ENCODE measurements at regions not wholly inside any gene's neighbourhood (a gene's known extent, or its start where the extent isn't known, plus 50 kb on each side); places are given as distances from the start of the nearest gene placed in this dataset.

GRCh38 chr22:34903416-34903815, 162.5 kb upstream of the ISX start:
- H3K9me3 ChIP-seq (ENCODE audit: severe bottlenecking), result no peaks in the 10 kb centered on the region
- TF ChIP-seq CTCF (IDR thresholded peaks at IDR 0.05; ENCODE audit: poor library complexity, severe bottlenecking), result no peak
- H3K4me1 ChIP-seq (ENCODE audit: insufficient read depth, poor library complexity, severe bottlenecking), result no peaks in the 10 kb centered on the region
- no peaks in the 10 kb centered on the region for H3K27me3 ChIP-seq (ENCODE audit: insufficient read depth, poor library complexity, severe bottlenecking)
- no peak overlapping the region for H3K4me3 ChIP-seq (ENCODE audit: severe bottlenecking)
- ATAC-seq (ENCODE audit: low read depth), result no peak
- no peak overlapping the region for H3K27ac ChIP-seq (ENCODE audit: poor library complexity, severe bottlenecking)
- H3K36me3 ChIP-seq (ENCODE audit: low read depth), result no peaks in the 10 kb centered on the region
- DNase-seq (ENCODE audit: low spot score), result no peak

DNA sequence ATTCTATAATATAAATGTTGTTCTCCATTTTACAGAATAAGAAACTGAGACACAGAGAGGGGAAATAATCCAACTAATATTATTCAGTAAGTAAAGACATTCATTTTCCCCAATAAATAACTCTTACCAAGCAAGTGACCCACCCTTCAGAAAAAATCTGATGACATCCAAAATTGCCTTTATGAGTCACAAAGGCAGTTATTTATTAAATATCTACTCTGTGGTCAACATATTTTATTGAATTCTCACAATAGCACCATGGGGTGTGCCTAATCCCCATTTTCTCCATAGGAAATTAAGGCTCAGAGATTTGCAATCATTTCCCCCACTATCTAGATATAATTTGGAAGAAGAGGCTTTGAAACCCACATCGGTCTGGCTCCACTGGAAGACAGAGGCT, 161.5 kb upstream of the ISX start:
- no peak for TF ChIP-seq CTCF (IDR thresholded peaks at IDR 0.05; ENCODE audit: poor library complexity, severe bottlenecking)
- ATAC-seq (ENCODE audit: low read depth) (no peak), DNase-seq (ENCODE audit: low spot score) (no peak)
- Histone ChIP-seq H3K36me3 (ENCODE audit: low read depth) (no peaks in the 10 kb centered on the region), H3K27me3 (ENCODE audit: insufficient read depth, poor library complexity, severe bottlenecking) (no peaks in the 10 kb centered on the region), H3K4me1 (ENCODE audit: insufficient read depth, poor library complexity, severe bottlenecking) (no peaks in the 10 kb centered on the region), H3K9me3 (ENCODE audit: severe bottlenecking) (no peaks in the 10 kb centered on the region), H3K27ac (ENCODE audit: poor library complexity, severe bottlenecking) (no peak overlapping the region), H3K4me3 (ENCODE audit: severe bottlenecking) (no peak overlapping the region)

- ATAC-seq (ENCODE audit: low read depth), result no peak
- Histone ChIP-seq H3K4me3 (ENCODE audit: severe bottlenecking) (no peak overlapping the region), H3K27me3 (ENCODE audit: insufficient read depth, poor library complexity, severe bottlenecking) (no peaks in the 10 kb centered on the region), H3K9me3 (ENCODE audit: severe bottlenecking) (no peaks in the 10 kb centered on the region), H3K4me1 (ENCODE audit: insufficient read depth, poor library complexity, severe bottlenecking) (no peaks in the 10 kb centered on the region), H3K27ac (ENCODE audit: poor library complexity, severe bottlenecking) (no peak overlapping the region), H3K36me3 (ENCODE audit: low read depth) (no peaks in the 10 kb centered on the region)
- no peak for TF ChIP-seq CTCF (IDR thresholded peaks at IDR 0.05; ENCODE audit: poor library complexity, severe bottlenecking)
- no peak for DNase-seq (ENCODE audit: low spot score)
Measured at GRCh38 chr22:34913826-34914225, 152.1 kb upstream of the ISX start.

- H3K4me1 ChIP-seq (ENCODE audit: insufficient read depth, poor library complexity, severe bottlenecking), result no peaks in the 10 kb centered on the region
- no peak for TF ChIP-seq CTCF (IDR thresholded peaks at IDR 0.05; ENCODE audit: poor library complexity, severe bottlenecking)
- H3K36me3 ChIP-seq (ENCODE audit: low read depth), result no peaks in the 10 kb centered on the region
- ATAC-seq (ENCODE audit: low read depth) (no peak), DNase-seq (ENCODE audit: low spot score) (no peak)
- no peaks in the 10 kb centered on the region for H3K9me3 ChIP-seq (ENCODE audit: severe bottlenecking)
- H3K27me3 ChIP-seq (ENCODE audit: insufficient read depth, poor library complexity, severe bottlenecking), result no peaks in the 10 kb centered on the region
- no peak overlapping the region for H3K4me3 ChIP-seq (ENCODE audit: severe bottlenecking)
- H3K27ac ChIP-seq (ENCODE audit: poor library complexity, severe bottlenecking), result no peak overlapping the region
Measured at GRCh38 chr22:34914846-34915245, 151.1 kb upstream of the ISX start.

DNA sequence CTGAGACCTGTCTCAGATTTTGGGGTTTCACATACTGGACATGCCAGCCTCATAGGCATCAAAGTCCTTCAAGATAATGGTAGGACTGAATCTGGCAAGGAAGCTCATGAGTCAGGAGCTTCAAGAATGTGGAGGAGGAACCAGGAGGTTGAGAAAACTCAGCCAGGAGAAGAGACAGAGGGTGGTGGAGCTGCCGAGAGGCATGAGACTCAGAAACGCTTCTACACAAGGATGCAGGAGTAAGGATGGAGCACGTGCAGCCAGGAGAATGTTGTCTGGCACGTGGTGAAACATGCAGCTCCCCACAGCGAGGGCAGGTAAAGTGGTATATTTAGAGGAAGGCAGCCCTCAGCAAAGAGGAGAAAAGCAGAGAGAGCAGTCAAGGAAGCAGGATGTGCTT, 148.7 kb upstream of the ISX start:
- Histone ChIP-seq H3K4me1 (ENCODE audit: insufficient read depth, poor library complexity, severe bottlenecking) (no peaks in the 10 kb centered on the region), H3K36me3 (ENCODE audit: low read depth) (no peaks in the 10 kb centered on the region), H3K4me3 (ENCODE audit: severe bottlenecking) (no peak overlapping the region), H3K27me3 (ENCODE audit: insufficient read depth, poor library complexity, severe bottlenecking) (no peaks in the 10 kb centered on the region), H3K27ac (ENCODE audit: poor library complexity, severe bottlenecking) (no peak overlapping the region), H3K9me3 (ENCODE audit: severe bottlenecking) (no peaks in the 10 kb centered on the region)
- TF ChIP-seq CTCF (IDR thresholded peaks at IDR 0.05; ENCODE audit: poor library complexity, severe bottlenecking), result no peak
- ATAC-seq (ENCODE audit: low read depth), result no peak
- DNase-seq (ENCODE audit: low spot score), result no peak
